Fibroblast of the aortic adventitia (primary cell): ENCODE measurements at regions not wholly inside any gene's neighbourhood (a gene's known extent, or its start where the extent isn't known, plus 50 kb on each side); places are given as distances from the start of the nearest gene placed in this dataset.

Source experiments
- DNase-seq: peaks from one replicate; pipeline ENCODE4 v3.0.0-alpha.2; 2010; ENCODE audit warnings: low read depth
- H3K4me3 ChIP-seq: 2 replicates; pipeline ENCODE4 v1.5.1; 2011; ENCODE audit warnings: low read depth, mild to moderate bottlenecking, control low read depth, low read length, moderate library complexity
- CTCF ChIP-seq: IDR thresholded peaks from 2 replicates; pipeline ENCODE4 v1.5.1; 2011; ENCODE audit warnings: mild to moderate bottlenecking, low read length, control low read depth, inconsistent platforms; ENCODE audit not compliant: insufficient read depth

GRCh38 chr2:199680482-199680881 is 170.5 kb downstream of the FTCDNL1 start:
- no peak overlapping the region for H3K4me3 ChIP-seq
- no peak for TF ChIP-seq CTCF
- no peak for DNase-seq

GRCh38 chr2:199679883-199680282 is 171.1 kb downstream of the FTCDNL1 start:
- TF ChIP-seq CTCF = no peak
- no peak for DNase-seq
- no peak overlapping the region for H3K4me3 ChIP-seq

- TF ChIP-seq CTCF = no peak
- DNase-seq = no peak
- no peak overlapping the region for H3K4me3 ChIP-seq
These were observed 173.1 kb downstream of the FTCDNL1 start for GRCh38 chr2:199677881-199678280.

- no peak overlapping the region for H3K4me3 ChIP-seq
- no peak for DNase-seq
- no peak for TF ChIP-seq CTCF
These were observed 182.3 kb downstream of the FTCDNL1 start for GRCh38 chr2:199668645-199669044.

- no peak for TF ChIP-seq CTCF
- H3K4me3 ChIP-seq = no peak overlapping the region
- DNase-seq = no peak
These were observed 187.8 kb downstream of the FTCDNL1 start for GRCh38 chr2:199663157-199663556.

GRCh38 chr2:199662255-199662654 is 188.7 kb downstream of the FTCDNL1 start:
- no peak overlapping the region for H3K4me3 ChIP-seq
- no peak for DNase-seq
- TF ChIP-seq CTCF = no peak

- DNase-seq = no peak
- TF ChIP-seq CTCF = no peak
- no peak overlapping the region for H3K4me3 ChIP-seq
These were observed 190.8 kb downstream of the FTCDNL1 start for GRCh38 chr2:199660167-199660566.
